ENCODE measurements at regions not wholly inside any gene's neighbourhood (a gene's known extent, or its start where the extent isn't known, plus 50 kb on each side); places are given as distances from the start of the nearest gene placed in this dataset.

DNA sequence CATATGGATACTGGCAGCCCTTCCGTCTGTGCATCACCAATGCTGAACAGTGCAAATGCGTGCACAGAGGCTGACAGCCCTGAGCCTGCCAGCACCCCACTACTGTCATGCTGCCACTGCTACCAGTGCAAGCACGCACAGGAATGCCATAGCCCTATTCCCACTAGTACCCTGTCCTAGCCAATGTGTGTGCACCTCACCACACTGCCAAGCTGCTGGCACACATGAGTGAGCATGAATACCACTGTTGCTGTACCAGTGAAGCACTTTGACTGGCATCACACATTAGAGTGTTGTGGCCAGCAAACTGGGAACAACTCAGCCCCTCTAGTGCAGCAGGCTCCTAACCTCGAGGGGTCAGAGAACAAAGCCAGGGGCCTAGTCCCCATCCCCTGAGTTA lies 102.9 kb upstream of the PCDH10 start:
- DNase-seq (ENCODE audit: low read depth), result no peak

GRCh38 chr4:133058701-133059100 lies 90.4 kb upstream of the PCDH10 start:
- peak; percentile 7 for DNase-seq (ENCODE audit: low read depth)

- no peak for DNase-seq (ENCODE audit: low read depth)
Observed at GRCh38 chr4:133059117-133059516, 90.0 kb upstream of the PCDH10 start.

- DNase-seq (ENCODE audit: low read depth), result peak; percentile 46
Observed at GRCh38 chr4:133062851-133063250, 86.2 kb upstream of the PCDH10 start.

DNA sequence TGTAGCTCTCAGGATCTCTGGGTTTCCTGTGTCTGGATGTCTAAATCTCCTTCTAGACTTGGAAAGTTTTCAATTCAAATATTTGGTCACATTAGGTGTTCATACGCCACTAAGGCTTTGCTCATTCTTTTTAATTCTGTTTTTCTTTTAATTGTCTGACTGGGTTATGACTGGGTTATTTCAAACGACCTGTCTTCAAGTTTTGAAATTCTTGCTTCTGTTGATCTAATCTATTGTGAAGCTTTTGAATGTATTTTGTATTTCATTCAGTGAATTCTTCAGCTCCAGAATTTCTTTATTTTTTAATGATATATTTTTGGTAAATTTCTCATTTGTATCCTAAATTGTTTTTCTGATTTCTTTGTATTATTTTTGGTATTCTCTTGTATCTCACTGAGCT lies 81.0 kb upstream of the PCDH10 start:
- no peak for DNase-seq (ENCODE audit: low read depth)

DNA sequence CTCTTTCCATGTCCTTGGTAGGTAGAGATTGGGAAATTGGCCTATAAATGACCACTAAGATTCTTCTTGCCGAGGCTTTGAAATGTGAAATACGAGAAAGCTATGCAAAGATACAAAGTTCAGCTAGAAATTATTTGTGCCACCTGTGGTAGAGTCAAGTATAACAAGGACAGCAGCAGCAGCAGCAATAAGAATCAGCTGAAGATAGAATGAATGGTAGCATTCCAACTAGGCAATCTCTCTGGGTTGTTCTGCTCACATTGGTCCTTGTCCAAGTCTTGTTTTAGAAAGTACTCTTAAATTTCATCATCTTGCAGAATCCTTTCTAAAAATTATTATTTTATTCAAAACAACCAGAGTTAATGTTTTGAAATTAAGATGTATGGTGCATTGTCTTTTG lies 67.8 kb upstream of the PCDH10 start:
- no peak for DNase-seq (ENCODE audit: low read depth)

DNA sequence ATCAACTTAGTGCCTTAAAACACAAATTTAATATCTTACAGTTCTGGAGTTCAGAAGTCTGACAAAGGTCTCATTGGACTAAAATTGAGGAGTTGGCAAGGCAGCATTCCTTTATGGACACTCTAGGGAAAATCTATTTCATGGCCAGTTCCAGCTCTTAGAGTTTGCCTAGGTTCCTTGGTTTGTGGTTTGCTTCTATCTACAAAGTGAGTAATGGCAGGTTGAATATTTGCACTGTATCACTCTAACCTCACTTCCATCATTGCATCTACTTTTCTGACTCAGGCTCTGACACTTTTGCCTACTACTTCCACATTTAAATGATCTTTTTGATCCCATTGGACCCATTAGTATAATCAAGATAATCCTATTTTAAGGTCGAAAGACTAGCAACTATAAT lies 64.7 kb upstream of the PCDH10 start:
- DNase-seq (ENCODE audit: low read depth), result no peak

GRCh38 chr4:133095591-133095990 lies 53.5 kb upstream of the PCDH10 start:
- DNase-seq (ENCODE audit: low read depth), result peak; percentile 78

DNA sequence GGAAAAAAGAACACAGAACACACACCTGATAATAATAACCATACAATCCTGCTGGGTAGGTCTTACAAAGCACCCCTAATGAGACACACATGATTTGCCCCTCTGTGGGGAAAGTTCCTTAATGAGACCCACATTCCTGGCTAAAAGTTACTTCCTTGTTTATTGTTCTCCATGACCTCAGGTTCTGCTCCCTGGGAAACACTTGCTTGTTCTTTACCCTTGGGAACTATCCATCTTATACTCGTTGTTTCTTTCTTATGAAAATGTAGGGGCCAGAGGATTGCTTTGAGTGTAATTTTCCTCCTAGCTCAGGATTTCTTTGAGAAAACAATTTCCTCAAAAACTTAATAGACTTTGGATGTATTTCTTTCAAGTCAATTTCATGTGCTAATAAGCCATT lies 52.1 kb upstream of the PCDH10 start:
- DNase-seq (ENCODE audit: low read depth), result no peak

Measured in LHCN-M2 (cell line).